Glutamatergic neuron (in vitro differentiated cells): ENCODE measurements at regions not wholly inside any gene's neighbourhood (a gene's known extent, or its start where the extent isn't known, plus 50 kb on each side); places are given as distances from the start of the nearest gene placed in this dataset.

Experiments used
- DNase-seq: peaks from one replicate; pipeline ENCODE4 v3.0.0; 2022
- H3K27ac Mint-ChIP-seq: one replicate; pipeline ENCODE4 v1.8.0; 2020; ENCODE audit warnings: mild to moderate bottlenecking, mixed read lengths, inconsistent platforms; ENCODE audit not compliant: unreplicated experiment
- H3K27me3 Mint-ChIP-seq: one replicate; pipeline ENCODE4 v1.8.0; 2020; ENCODE audit warnings: mild to moderate bottlenecking, moderate library complexity, mixed read lengths, inconsistent platforms; ENCODE audit not compliant: unreplicated experiment
- H3K36me3 Mint-ChIP-seq: one replicate; pipeline ENCODE4 v1.8.0; 2020; ENCODE audit warnings: mild to moderate bottlenecking, mixed read lengths, inconsistent platforms; ENCODE audit not compliant: unreplicated experiment
- H3K4me1 Mint-ChIP-seq: one replicate; pipeline ENCODE4 v1.8.0; 2020; ENCODE audit warnings: mild to moderate bottlenecking, low read depth, mixed read lengths, inconsistent platforms; ENCODE audit not compliant: unreplicated experiment
- H3K4me3 Mint-ChIP-seq: one replicate; pipeline ENCODE4 v1.8.0; 2020; ENCODE audit warnings: mild to moderate bottlenecking, mixed read lengths, inconsistent platforms; ENCODE audit not compliant: unreplicated experiment
- H3K9me3 Mint-ChIP-seq: one replicate; pipeline ENCODE4 v1.8.0; 2020; ENCODE audit warnings: mild to moderate bottlenecking, moderate library complexity, mixed read lengths, inconsistent platforms; ENCODE audit not compliant: unreplicated experiment
- TF ChIP-seq, protein P1 (sequence below): fragments of 200-600 bp; sonication (generic); IDR thresholded peaks from one replicate; pipeline ENCODE4 v1.5.0; 2021; ENCODE audit not compliant: partially characterized antibody, unreplicated experiment

- no peaks in the 10 kb centered on the region for H3K27me3 Mint-ChIP-seq
- H3K36me3 Mint-ChIP-seq, result peaks cover 5% of the 10 kb centered on the region
- TF ChIP-seq, protein P1, sequence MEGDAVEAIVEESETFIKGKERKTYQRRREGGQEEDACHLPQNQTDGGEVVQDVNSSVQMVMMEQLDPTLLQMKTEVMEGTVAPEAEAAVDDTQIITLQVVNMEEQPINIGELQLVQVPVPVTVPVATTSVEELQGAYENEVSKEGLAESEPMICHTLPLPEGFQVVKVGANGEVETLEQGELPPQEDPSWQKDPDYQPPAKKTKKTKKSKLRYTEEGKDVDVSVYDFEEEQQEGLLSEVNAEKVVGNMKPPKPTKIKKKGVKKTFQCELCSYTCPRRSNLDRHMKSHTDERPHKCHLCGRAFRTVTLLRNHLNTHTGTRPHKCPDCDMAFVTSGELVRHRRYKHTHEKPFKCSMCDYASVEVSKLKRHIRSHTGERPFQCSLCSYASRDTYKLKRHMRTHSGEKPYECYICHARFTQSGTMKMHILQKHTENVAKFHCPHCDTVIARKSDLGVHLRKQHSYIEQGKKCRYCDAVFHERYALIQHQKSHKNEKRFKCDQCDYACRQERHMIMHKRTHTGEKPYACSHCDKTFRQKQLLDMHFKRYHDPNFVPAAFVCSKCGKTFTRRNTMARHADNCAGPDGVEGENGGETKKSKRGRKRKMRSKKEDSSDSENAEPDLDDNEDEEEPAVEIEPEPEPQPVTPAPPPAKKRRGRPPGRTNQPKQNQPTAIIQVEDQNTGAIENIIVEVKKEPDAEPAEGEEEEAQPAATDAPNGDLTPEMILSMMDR, result no peak
- peaks cover 6% of the 10 kb centered on the region for H3K4me1 Mint-ChIP-seq
- DNase-seq, result no peak
- no peak overlapping the region for H3K27ac Mint-ChIP-seq
- no peaks in the 10 kb centered on the region for H3K9me3 Mint-ChIP-seq
- no peak overlapping the region for H3K4me3 Mint-ChIP-seq
Observed at GRCh38 chr3:6250167-6250566, 610.7 kb upstream of the GRM7 start.

- Mint-ChIP-seq H3K4me1 (peaks cover 6% of the 10 kb centered on the region), H3K4me3 (no peak overlapping the region), H3K27ac (no peak overlapping the region), H3K27me3 (no peaks in the 10 kb centered on the region), H3K36me3 (peaks cover 5% of the 10 kb centered on the region), H3K9me3 (no peaks in the 10 kb centered on the region)
- DNase-seq, result no peak
- TF ChIP-seq, protein P1, result no peak
Observed at GRCh38 chr3:6251612-6252400, 609.1 kb upstream of the GRM7 start.

- H3K4me1 Mint-ChIP-seq, result no peaks in the 10 kb centered on the region
- no peaks in the 10 kb centered on the region for H3K27me3 Mint-ChIP-seq
- TF ChIP-seq, protein P1, result no peak
- H3K4me3 Mint-ChIP-seq, result no peak overlapping the region
- no peak for DNase-seq
- peaks cover 5% of the 10 kb centered on the region for H3K36me3 Mint-ChIP-seq
- no peaks in the 10 kb centered on the region for H3K9me3 Mint-ChIP-seq
- no peak overlapping the region for H3K27ac Mint-ChIP-seq
Observed at GRCh38 chr3:6254490-6254889, 606.4 kb upstream of the GRM7 start.

- no peaks in the 10 kb centered on the region for H3K4me1 Mint-ChIP-seq
- DNase-seq, result no peak
- TF ChIP-seq, protein P1, result no peak
- peaks cover 5% of the 10 kb centered on the region for H3K36me3 Mint-ChIP-seq
- no peak overlapping the region for H3K27ac Mint-ChIP-seq
- no peak overlapping the region for H3K4me3 Mint-ChIP-seq
- no peaks in the 10 kb centered on the region for H3K9me3 Mint-ChIP-seq
- no peaks in the 10 kb centered on the region for H3K27me3 Mint-ChIP-seq
Observed at GRCh38 chr3:6255229-6255628, 605.7 kb upstream of the GRM7 start.

DNA sequence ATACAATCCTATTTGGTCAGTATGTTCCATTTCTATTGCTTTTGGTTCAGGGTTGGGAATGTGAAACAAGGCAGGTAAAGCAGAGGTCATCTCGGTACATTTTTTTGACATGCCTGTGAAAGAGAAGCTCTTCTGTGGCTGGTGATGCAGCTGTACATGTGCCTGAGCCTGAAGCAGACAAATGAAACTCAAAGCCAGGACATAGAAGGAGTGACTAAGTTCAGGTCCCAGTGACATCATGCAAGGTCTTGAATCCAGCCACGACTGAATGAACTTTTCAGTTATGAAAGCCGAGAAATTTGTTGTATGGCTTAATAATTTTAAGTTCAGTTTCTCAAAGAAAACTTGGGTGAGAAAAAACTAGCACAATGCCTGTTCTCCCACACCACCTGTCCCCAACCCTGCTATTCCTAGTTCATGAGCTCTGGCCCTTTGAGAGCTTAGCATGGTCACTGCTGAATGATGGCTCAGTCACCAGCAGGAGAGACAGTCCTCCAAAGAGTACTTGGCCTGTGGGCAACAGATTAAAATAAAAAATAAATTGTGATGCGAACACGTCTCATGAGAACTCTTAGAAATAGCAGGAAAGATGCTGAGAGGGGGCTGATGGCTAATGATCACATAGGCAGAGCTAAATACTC, 600.2 kb upstream of the GRM7 start:
- Mint-ChIP-seq H3K4me1 (no peaks in the 10 kb centered on the region), H3K27me3 (no peaks in the 10 kb centered on the region), H3K27ac (no peak overlapping the region), H3K4me3 (no peak overlapping the region), H3K36me3 (no peaks in the 10 kb centered on the region), H3K9me3 (no peaks in the 10 kb centered on the region)
- DNase-seq, result no peak
- TF ChIP-seq, protein P1, result no peak
